Motor neuron (in vitro differentiated cells): ENCODE measurements at regions not wholly inside any gene's neighbourhood (a gene's known extent, or its start where the extent isn't known, plus 50 kb on each side); places are given as distances from the start of the nearest gene placed in this dataset.

Experiments used
- ATAC-seq, 8 experiments: fragments of 200-7000 bp; cut with Tn5 transposase; replicated peaks in 6 of 8; 2 replicates each; pipeline ENCODE4 v1.8.0; 2021; ENCODE audit warnings: mild to moderate bottlenecking in 8 of 8, moderate library complexity in 8 of 8
- H3K27ac ChIP-seq, 2 donors: fragments of 250-450 bp; sonication (Bioruptor Pico); 2 replicates each; pipeline ENCODE4 v1.9.0; 2021; ENCODE audit warnings: antibody characterized with exemption in 2 of 2, mild to moderate bottlenecking in 2 of 2, moderate library complexity in 1 of 2
- H3K4me1 ChIP-seq, 2 donors: fragments of 250-450 bp; sonication (Bioruptor Pico); replicated peaks in 1 of 2; 2 replicates each; pipeline ENCODE4 v1.6.1; 2021; ENCODE audit warnings: antibody characterized with exemption in 2 of 2, mild to moderate bottlenecking in 2 of 2, moderate library complexity in 1 of 2
- H3K4me3 ChIP-seq, 5 donors: fragments of 250-450 bp; sonication (Bioruptor Pico); 2 replicates each; pipeline ENCODE4 v1.9.0; 2021; ENCODE audit warnings: antibody characterized with exemption in 5 of 5, mild to moderate bottlenecking in 5 of 5, moderate library complexity in 4 of 5
- WGBS, 10 experiments: fragments of 450-650 bp; shearing (Covaris generic); methylation state at CpG; one replicate each; pipeline ENCODE4 v1.0.0; 2022; 5-methylcytosine and 5-hydroxymethylcytosine counted together
- in situ Hi-C, 9 experiments: fragments of 400-800 bp; cut with MboI; loops; one replicate each; pipeline ENCODE4 v1.15.0; 2021; ENCODE audit warnings: low sequenced_read_pairs in 9 of 9, low pct_unique_long_range_greater_than_20kb in 2 of 9; ENCODE audit not compliant: unreplicated experiment in 9 of 9

- H3K4me3 ChIP-seq = no peak overlapping the region
- in situ Hi-C loops = no loop called here
- H3K27ac ChIP-seq = no peak overlapping the region
- no peak for ATAC-seq
- H3K4me1 ChIP-seq = no peaks in the 10 kb centered on the region
- 0 to 100% (median 72%) methylated on average over 1 to 6 of the region's 8 CpGs; no CpG with 5 or more reads in 1 of the 10 experiments for WGBS, 10 experiments
These were observed 164.8 kb upstream of the NBEA start for GRCh38 chr13:34777089-34777913.

GRCh38 chr13:34777914-34778303, 164.2 kb upstream of the NBEA start:
- no peak for ATAC-seq
- WGBS, 10 experiments = 14 to 100% (median 89%) methylated on average over 1 to 5 of the region's 5 CpGs; no CpG with 5 or more reads in 2 of the 10 experiments
- no peak overlapping the region for H3K4me3 ChIP-seq
- in situ Hi-C loops = no loop called here
- no peak overlapping the region for H3K27ac ChIP-seq
- H3K4me1 ChIP-seq = no peaks in the 10 kb centered on the region

- no peaks in the 10 kb centered on the region for H3K4me1 ChIP-seq
- no peak overlapping the region for H3K27ac ChIP-seq
- in situ Hi-C loops = no loop called here
- no peak for ATAC-seq
- 50 to 100% (median 67%) methylated on average over 1 to 6 of the region's 6 CpGs; no CpG with 5 or more reads in 1 of the 10 experiments for WGBS, 10 experiments
- no peak overlapping the region for H3K4me3 ChIP-seq
These were observed 162.9 kb upstream of the NBEA start for GRCh38 chr13:34779171-34779570.

- Histone ChIP-seq H3K4me1 (no peaks in the 10 kb centered on the region), H3K4me3 (no peak overlapping the region), H3K27ac (no peak overlapping the region)
- in situ Hi-C loops = no loop called here
- whole genome bisulfite sequencing, 10 experiments = 0 to 75% (median 61%) methylated on average over 1 to 2 of the region's 2 CpGs; no CpG with 5 or more reads in 4 of the 10 experiments
- ATAC-seq = peak in 1 of 8 experiments; percentile 33
These were observed 148.8 kb upstream of the NBEA start for GRCh38 chr13:34793301-34793700.

- WGBS, 10 experiments = 0 to 100% (median 64%) methylated on average over 1 to 4 of the region's 4 CpGs; no CpG with 5 or more reads in 2 of the 10 experiments
- no peak for ATAC-seq
- in situ Hi-C loops = no loop called here
These were observed 138.3 kb upstream of the NBEA start for GRCh38 chr13:34803756-34804155.

GRCh38 chr13:34805347-34805746, 136.7 kb upstream of the NBEA start:
- in situ Hi-C loops = no loop called here
- ATAC-seq = no peak
- no peaks in the 10 kb centered on the region for H3K4me1 ChIP-seq
- no peak overlapping the region for H3K27ac ChIP-seq
- 83 to 100% (median 89%) methylated on average over 1 of the region's 1 CpG; no CpG with 5 or more reads in 7 of the 10 experiments for WGBS, 10 experiments
- no peak overlapping the region for H3K4me3 ChIP-seq

More at GRCh38 chr13:34803756-34804155, 138.3 kb upstream of the NBEA start:
- H3K4me1 ChIP-seq = no peaks in the 10 kb centered on the region
- H3K4me3 ChIP-seq = no peak overlapping the region
- H3K27ac ChIP-seq = no peak overlapping the region

GRCh38 chr13:34808649-34809048, 133.4 kb upstream of the NBEA start:
- Histone ChIP-seq H3K27ac (no peak overlapping the region), H3K4me1 (no peaks in the 10 kb centered on the region), H3K4me3 (no peak overlapping the region)
- in situ Hi-C loops = no loop called here
- no peak for ATAC-seq

GRCh38 chr13:34810996-34811395, 131.1 kb upstream of the NBEA start:
- Histone ChIP-seq H3K4me1 (peaks cover 4 to 8% of the 10 kb centered on the region in 2 donors), H3K27ac (no peak overlapping the region), H3K4me3 (no peak overlapping the region)
- in situ Hi-C loops = no loop called here
- WGBS, 10 experiments = 0 to 100% (median 50%) methylated on average over 1 to 3 of the region's 3 CpGs; no CpG with 5 or more reads in 1 of the 10 experiments
- ATAC-seq = no peak

- ATAC-seq = no peak
- Histone ChIP-seq H3K4me3 (no peak overlapping the region), H3K27ac (peak overlapping the region in 1 of 2 donors; percentile 46), H3K4me1 (peaks cover 18 to 21% of the 10 kb centered on the region in 2 donors)
- 19 to 94% (median 79%) methylated on average over 1 to 2 of the region's 2 CpGs; no CpG with 5 or more reads in 4 of the 10 experiments for WGBS, 10 experiments
- in situ Hi-C loops = no loop called here
These were observed 126.5 kb upstream of the NBEA start for GRCh38 chr13:34815526-34815925.

- in situ Hi-C loops = no loop called here
- Histone ChIP-seq H3K4me1 (peaks cover 18 to 21% of the 10 kb centered on the region in 2 donors), H3K27ac (no peak overlapping the region), H3K4me3 (no peak overlapping the region)
- 0 to 36% (median 18%) methylated on average over 1 to 2 of the region's 2 CpGs; no CpG with 5 or more reads in 2 of the 10 experiments for WGBS, 10 experiments
- peak in 5 of 8 experiments; percentile 53 to 82 (median 78) for ATAC-seq
These were observed 125.7 kb upstream of the NBEA start for GRCh38 chr13:34816245-34816884.

- Histone ChIP-seq H3K4me3 (no peak overlapping the region), H3K4me1 (peaks cover 18 to 21% of the 10 kb centered on the region in 2 donors), H3K27ac (no peak overlapping the region)
- 20 to 70% (median 31%) methylated on average over 2 to 6 of the region's 6 CpGs; no CpG with 5 or more reads in 1 of the 10 experiments for WGBS, 10 experiments
- peak in 5 of 8 experiments; percentile 15 to 67 (median 49) for ATAC-seq
- in situ Hi-C loops = no loop called here
These were observed 125.0 kb upstream of the NBEA start for GRCh38 chr13:34816908-34817665.

- WGBS, 10 experiments = 17 to 63% (median 50%) methylated on average over 1 of the region's 1 CpG; no CpG with 5 or more reads in 5 of the 10 experiments
- peaks cover 4 to 11% of the 10 kb centered on the region in 2 donors for H3K4me1 ChIP-seq
- H3K27ac ChIP-seq = no peak overlapping the region
- no peak overlapping the region for H3K4me3 ChIP-seq
- in situ Hi-C loops = no loop called here
- ATAC-seq = peak in 3 of 8 experiments; percentile 27 to 62 (median 38)
These were observed 119.4 kb upstream of the NBEA start for GRCh38 chr13:34822650-34823049.

- Histone ChIP-seq H3K27ac (no peak overlapping the region), H3K4me1 (peaks cover 4 to 11% of the 10 kb centered on the region in 2 donors), H3K4me3 (no peak overlapping the region)
- ATAC-seq = no peak
- in situ Hi-C loops = no loop called here
- 66 to 100% (median 87%) methylated on average over 1 to 2 of the region's 2 CpGs; no CpG with 5 or more reads in 1 of the 10 experiments for WGBS, 10 experiments
These were observed 115.6 kb upstream of the NBEA start for GRCh38 chr13:34826432-34826831.
